ENCODE measurements at regions not wholly inside any gene's neighbourhood (a gene's known extent, or its start where the extent isn't known, plus 50 kb on each side); places are given as distances from the start of the nearest gene placed in this dataset.

- ChIA-PET POLR2A (no interaction called here), CTCF (interaction anchor here (0.6 kb wide), 2 partner anchors 33 to 1719 kb away, joined by 3 read pairs; no protein-coding TSS in a partner anchor)
- TF ChIP-seq HIC1 (tag by site-specific recombination; IDR thresholded peaks at IDR 0.05) = no peak
- no peak for TF ChIP-seq ZBTB10 (tag by site-specific recombination; IDR thresholded peaks at IDR 0.05)
- Histone ChIP-seq H3K27ac (ENCODE audit: extremely low read depth, low read depth, low read length) (no peak overlapping the region), H3K4me1 (ENCODE audit: control insufficient read depth, insufficient read depth, low read length) (no peaks in the 10 kb centered on the region), H3K9me3 (ENCODE audit: control insufficient read depth, insufficient read depth, low read depth, low read length) (no peaks in the 10 kb centered on the region), H3K36me3 (ENCODE audit: control insufficient read depth in 2 of 2, insufficient read depth in 1 of 2, low read length in 2 of 2) (no peaks in the 10 kb centered on the region), H3K4me3 (ENCODE audit: low read depth, low read length) (no peak overlapping the region)
Measured at GRCh38 chr2:52387937-52388590, 1356.1 kb upstream of the NRXN1 start.

DNA sequence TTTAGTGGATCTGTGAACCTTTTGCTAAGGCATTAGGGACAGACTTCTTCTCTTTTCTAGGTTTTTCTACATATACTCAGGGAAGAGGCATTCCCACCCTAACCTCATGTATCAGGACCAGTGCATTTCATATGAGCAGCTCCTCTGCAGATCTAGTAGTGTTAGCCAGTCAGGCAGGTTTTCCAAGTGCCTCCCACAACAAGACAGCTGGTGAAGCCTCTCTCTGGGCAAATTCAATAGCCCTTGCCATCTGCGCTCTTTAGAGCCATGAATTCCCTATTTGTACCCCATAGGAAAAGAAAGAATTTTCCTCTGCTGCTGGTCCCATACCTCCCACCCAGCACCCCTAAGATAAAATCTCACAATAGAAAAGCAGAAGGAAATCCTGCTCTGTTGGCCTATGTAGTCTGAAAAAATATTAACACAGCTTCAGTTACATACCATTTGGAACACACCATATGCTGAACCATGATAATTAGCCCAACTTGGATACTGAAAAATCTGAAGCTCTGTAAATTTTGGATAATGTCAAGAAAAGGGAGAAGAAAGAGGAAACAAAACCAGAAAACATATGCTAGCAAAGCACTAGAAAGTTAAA is 1354.6 kb upstream of the NRXN1 start:
- Histone ChIP-seq H3K4me1 (ENCODE audit: control insufficient read depth, insufficient read depth, low read length) (no peaks in the 10 kb centered on the region), H3K36me3 (ENCODE audit: control insufficient read depth in 2 of 2, insufficient read depth in 1 of 2, low read length in 2 of 2) (no peaks in the 10 kb centered on the region), H3K27ac (ENCODE audit: extremely low read depth, low read depth, low read length) (no peak overlapping the region), H3K9me3 (ENCODE audit: control insufficient read depth, insufficient read depth, low read depth, low read length) (no peaks in the 10 kb centered on the region), H3K4me3 (ENCODE audit: low read depth, low read length) (no peak overlapping the region)
- POLR2A ChIA-PET = no interaction called here
- CTCF ChIA-PET = interaction anchor here (0.6 kb wide), 2 partner anchors 110 to 1874 kb away, joined by 3 to 4 read pairs; no protein-coding TSS in a partner anchor
- TF ChIP-seq ZNF157 (tag by site-specific recombination; IDR thresholded peaks at IDR 0.05) (no peak), ZNF335 (tag by site-specific recombination; conservative IDR thresholded peaks at IDR 0.05) (no peak), ZNF791 (tag by site-specific recombination; IDR thresholded peaks at IDR 0.05) (no peak), ZNF341 (tag by site-specific recombination; IDR thresholded peaks at IDR 0.05; ENCODE audit: low read depth) (no peak), ZNF112 (tag by site-specific recombination; IDR thresholded peaks at IDR 0.05) (no peak), SP3 (tag by site-specific recombination; IDR thresholded peaks at IDR 0.05) (no peak)

DNA sequence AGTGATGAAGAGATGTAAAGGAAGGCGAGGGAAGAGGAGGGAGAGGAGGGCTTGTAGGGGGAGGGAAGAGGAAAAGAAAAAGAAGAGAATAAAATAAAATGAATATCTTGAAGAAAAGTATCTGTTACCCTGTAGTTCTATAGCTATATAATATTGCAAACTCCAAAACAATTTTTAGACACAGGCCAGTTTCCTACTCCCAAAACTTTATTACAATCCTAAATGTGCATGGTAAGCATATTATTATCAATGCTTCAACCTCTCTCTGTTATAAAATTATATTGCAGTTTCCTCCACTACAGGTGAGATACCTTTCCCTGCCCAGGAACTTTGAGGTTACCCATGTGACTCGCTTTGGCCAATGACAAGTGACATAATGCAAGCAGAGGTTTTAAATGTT is 1351.6 kb upstream of the NRXN1 start:
- CTCF ChIA-PET = no interaction called here
- TF ChIP-seq KLF9 (tag by site-specific recombination; IDR thresholded peaks at IDR 0.05; ENCODE audit: low read depth) = no peak
- TF ChIP-seq ZNF132 (tag by site-specific recombination; IDR thresholded peaks at IDR 0.05; ENCODE audit: borderline replicate concordance) = no peak
- no peak for TF ChIP-seq REPIN1 (tag by site-specific recombination; IDR thresholded peaks at IDR 0.05; ENCODE audit: low read depth)
- TF ChIP-seq PRDM2 (tag by site-specific recombination; IDR thresholded peaks at IDR 0.05; ENCODE audit: borderline replicate concordance) = no peak
- TF ChIP-seq, protein P1, sequence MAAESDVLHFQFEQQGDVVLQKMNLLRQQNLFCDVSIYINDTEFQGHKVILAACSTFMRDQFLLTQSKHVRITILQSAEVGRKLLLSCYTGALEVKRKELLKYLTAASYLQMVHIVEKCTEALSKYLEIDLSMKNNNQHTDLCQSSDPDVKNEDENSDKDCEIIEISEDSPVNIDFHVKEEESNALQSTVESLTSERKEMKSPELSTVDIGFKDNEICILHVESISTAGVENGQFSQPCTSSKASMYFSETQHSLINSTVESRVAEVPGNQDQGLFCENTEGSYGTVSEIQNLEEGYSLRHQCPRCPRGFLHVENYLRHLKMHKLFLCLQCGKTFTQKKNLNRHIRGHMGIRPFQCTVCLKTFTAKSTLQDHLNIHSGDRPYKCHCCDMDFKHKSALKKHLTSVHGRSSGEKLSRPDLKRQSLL (tag by site-specific recombination; IDR thresholded peaks at IDR 0.05) = no peak
- no peak for TF ChIP-seq ZNF157 (tag by site-specific recombination; IDR thresholded peaks at IDR 0.05)
- no peak for TF ChIP-seq ZNF571 (tag by site-specific recombination; IDR thresholded peaks at IDR 0.05)
- no peak for TF ChIP-seq HIC1 (tag by site-specific recombination; IDR thresholded peaks at IDR 0.05)

More for the DNA sequence above, 1351.6 kb upstream of the NRXN1 start:
- Histone ChIP-seq H3K4me3 (ENCODE audit: low read depth, low read length) (no peak overlapping the region), H3K9me3 (ENCODE audit: control insufficient read depth, insufficient read depth, low read depth, low read length) (no peaks in the 10 kb centered on the region), H3K27ac (ENCODE audit: extremely low read depth, low read depth, low read length) (no peak overlapping the region), H3K4me1 (ENCODE audit: control insufficient read depth, insufficient read depth, low read length) (no peaks in the 10 kb centered on the region), H3K36me3 (ENCODE audit: control insufficient read depth in 2 of 2, insufficient read depth in 1 of 2, low read length in 2 of 2) (no peaks in the 10 kb centered on the region)
- POLR2A ChIA-PET = no interaction called here
